ENCODE measurements at regions not wholly inside any gene's neighbourhood (a gene's known extent, or its start where the extent isn't known, plus 50 kb on each side); places are given as distances from the start of the nearest gene placed in this dataset.

DNA sequence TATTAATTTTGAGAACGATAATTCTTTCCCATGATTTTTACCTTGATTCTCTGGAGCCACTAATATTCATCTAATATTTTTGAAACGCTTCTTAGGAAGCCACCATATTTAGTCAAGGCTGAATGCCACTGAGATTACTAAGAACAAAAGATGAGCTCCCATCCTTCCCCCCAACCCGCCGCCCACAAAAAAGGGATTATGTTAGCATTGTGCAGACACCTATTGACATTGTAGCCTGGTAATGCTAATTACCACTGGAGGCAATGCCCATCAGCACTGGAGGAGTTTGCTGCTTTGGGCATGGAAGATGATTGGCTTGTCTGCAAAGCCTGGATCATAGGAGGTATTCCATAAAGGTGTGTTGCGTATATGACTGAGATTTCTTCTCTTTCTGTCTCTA lies 739.1 kb upstream of the WWC1 start:
- H3K4me2 ChIP-seq (ENCODE audit: control insufficient read depth, extremely low read depth, insufficient read depth, low read depth, low read length) = no peak overlapping the region
- H3K79me2 ChIP-seq (ENCODE audit: control insufficient read depth, insufficient read depth, low read length) = no peaks in the 10 kb centered on the region
- H3K4me1 ChIP-seq (ENCODE audit: control insufficient read depth, extremely low read depth, insufficient read depth, low read length) = no peaks in the 10 kb centered on the region
- H2AFZ ChIP-seq (ENCODE audit: control insufficient read depth, low read length) = no peak overlapping the region
- H3K27ac ChIP-seq (ENCODE audit: control insufficient read depth, insufficient read depth, low read length) = no peak overlapping the region
- dilution Hi-C loops (cut with MboI; ENCODE audit: extremely low pct_ligation_motif_present, low sequenced_read_pairs) = no loop called here
- no peaks in the 10 kb centered on the region for H3K9me3 ChIP-seq (ENCODE audit: control insufficient read depth, low read depth, low read length)
- TF ChIP-seq EZH2 (IDR thresholded peaks at IDR 0.05; ENCODE audit: low read length) = no peak
- TF ChIP-seq, protein P1, sequence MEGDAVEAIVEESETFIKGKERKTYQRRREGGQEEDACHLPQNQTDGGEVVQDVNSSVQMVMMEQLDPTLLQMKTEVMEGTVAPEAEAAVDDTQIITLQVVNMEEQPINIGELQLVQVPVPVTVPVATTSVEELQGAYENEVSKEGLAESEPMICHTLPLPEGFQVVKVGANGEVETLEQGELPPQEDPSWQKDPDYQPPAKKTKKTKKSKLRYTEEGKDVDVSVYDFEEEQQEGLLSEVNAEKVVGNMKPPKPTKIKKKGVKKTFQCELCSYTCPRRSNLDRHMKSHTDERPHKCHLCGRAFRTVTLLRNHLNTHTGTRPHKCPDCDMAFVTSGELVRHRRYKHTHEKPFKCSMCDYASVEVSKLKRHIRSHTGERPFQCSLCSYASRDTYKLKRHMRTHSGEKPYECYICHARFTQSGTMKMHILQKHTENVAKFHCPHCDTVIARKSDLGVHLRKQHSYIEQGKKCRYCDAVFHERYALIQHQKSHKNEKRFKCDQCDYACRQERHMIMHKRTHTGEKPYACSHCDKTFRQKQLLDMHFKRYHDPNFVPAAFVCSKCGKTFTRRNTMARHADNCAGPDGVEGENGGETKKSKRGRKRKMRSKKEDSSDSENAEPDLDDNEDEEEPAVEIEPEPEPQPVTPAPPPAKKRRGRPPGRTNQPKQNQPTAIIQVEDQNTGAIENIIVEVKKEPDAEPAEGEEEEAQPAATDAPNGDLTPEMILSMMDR (optimal IDR thresholded peaks at IDR 0.05 in 1 of 3, IDR thresholded peaks at IDR 0.05 in 1 of 3, conservative IDR thresholded peaks at IDR 0.05 in 1 of 3; ENCODE audit: extremely low read depth in 1 of 3, insufficient read depth in 2 of 3, low read length in 3 of 3) = no peak
- no peak for FAIRE-seq
- no peaks in the 10 kb centered on the region for H4K20me1 ChIP-seq (ENCODE audit: control insufficient read depth, extremely low read depth, insufficient read depth, low read length)
- H3K9ac ChIP-seq (ENCODE audit: control insufficient read depth, extremely low read depth, insufficient read depth, low read length) = no peak overlapping the region
- H3K27me3 ChIP-seq (ENCODE audit: control insufficient read depth, extremely low read depth, insufficient read depth, low read length) = no peaks in the 10 kb centered on the region
- H3K9me1 ChIP-seq (ENCODE audit: control insufficient read depth, extremely low read depth, insufficient read depth, low read length) = no peaks in the 10 kb centered on the region
- no peak overlapping the region for H3K4me3 ChIP-seq (ENCODE audit: control insufficient read depth in 2 of 3, extremely low read depth in 1 of 3, insufficient read depth in 2 of 3, low read depth in 1 of 3, low read length in 3 of 3)
- no peak for DNase-seq (ENCODE audit: low read depth, low spot score)
- no peaks in the 10 kb centered on the region for H3K36me3 ChIP-seq (ENCODE audit: control insufficient read depth in 2 of 2, extremely low read depth in 1 of 2, insufficient read depth in 2 of 2, low read length in 2 of 2)

DNA sequence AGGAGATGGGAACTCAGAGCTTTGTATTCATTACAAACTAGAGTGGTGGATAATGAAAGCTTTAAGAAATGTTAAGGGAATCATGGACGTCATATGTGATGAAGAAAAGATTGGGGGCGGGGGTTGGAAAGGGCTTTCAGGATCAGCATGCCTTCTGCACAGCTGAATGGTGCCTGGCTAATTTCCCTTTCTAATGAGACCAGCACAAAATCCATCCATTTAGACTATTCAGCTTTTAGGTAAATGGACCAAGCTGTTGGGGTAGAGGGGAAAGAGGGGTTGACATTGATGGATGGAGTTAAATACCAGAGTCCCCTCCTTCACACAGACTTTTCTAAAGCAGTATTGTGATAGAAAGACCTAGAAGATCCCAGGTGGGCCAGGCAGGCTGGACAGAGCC lies 737.9 kb upstream of the WWC1 start:
- dilution Hi-C loops (cut with MboI; ENCODE audit: extremely low pct_ligation_motif_present, low sequenced_read_pairs) = no loop called here
- H3K9me1 ChIP-seq (ENCODE audit: control insufficient read depth, extremely low read depth, insufficient read depth, low read length) = no peaks in the 10 kb centered on the region
- FAIRE-seq (no peak), DNase-seq (ENCODE audit: low read depth, low spot score) (no peak)
- H3K9me3 ChIP-seq (ENCODE audit: control insufficient read depth, low read depth, low read length) = no peaks in the 10 kb centered on the region
- no peak overlapping the region for H3K4me3 ChIP-seq (ENCODE audit: control insufficient read depth in 2 of 3, extremely low read depth in 1 of 3, insufficient read depth in 2 of 3, low read depth in 1 of 3, low read length in 3 of 3)
- no peaks in the 10 kb centered on the region for H3K27me3 ChIP-seq (ENCODE audit: control insufficient read depth, extremely low read depth, insufficient read depth, low read length)
- no peak overlapping the region for H2AFZ ChIP-seq (ENCODE audit: control insufficient read depth, low read length)
- H3K36me3 ChIP-seq (ENCODE audit: control insufficient read depth in 2 of 2, extremely low read depth in 1 of 2, insufficient read depth in 2 of 2, low read length in 2 of 2) = no peaks in the 10 kb centered on the region
- TF ChIP-seq EZH2 (IDR thresholded peaks at IDR 0.05; ENCODE audit: low read length) = no peak
- TF ChIP-seq, protein P1 (optimal IDR thresholded peaks at IDR 0.05 in 1 of 3, IDR thresholded peaks at IDR 0.05 in 1 of 3, conservative IDR thresholded peaks at IDR 0.05 in 1 of 3; ENCODE audit: extremely low read depth in 1 of 3, insufficient read depth in 2 of 3, low read length in 3 of 3) = no peak
- no peaks in the 10 kb centered on the region for H3K4me1 ChIP-seq (ENCODE audit: control insufficient read depth, extremely low read depth, insufficient read depth, low read length)
- H3K4me2 ChIP-seq (ENCODE audit: control insufficient read depth, extremely low read depth, insufficient read depth, low read depth, low read length) = no peak overlapping the region
- H4K20me1 ChIP-seq (ENCODE audit: control insufficient read depth, extremely low read depth, insufficient read depth, low read length) = no peaks in the 10 kb centered on the region
- no peak overlapping the region for H3K27ac ChIP-seq (ENCODE audit: control insufficient read depth, insufficient read depth, low read length)
- no peaks in the 10 kb centered on the region for H3K79me2 ChIP-seq (ENCODE audit: control insufficient read depth, insufficient read depth, low read length)
- H3K9ac ChIP-seq (ENCODE audit: control insufficient read depth, extremely low read depth, insufficient read depth, low read length) = no peak overlapping the region

Measured in keratinocyte (primary cell).